Esophagus muscularis mucosa (tissue), 4 donors: ENCODE measurements at regions not wholly inside any gene's neighbourhood (a gene's known extent, or its start where the extent isn't known, plus 50 kb on each side); places are given as distances from the start of the nearest gene placed in this dataset.

Source experiments
- EP300 ChIP-seq: sonication (generic); formaldehyde crosslinking; IDR thresholded peaks from one replicate; pipeline ENCODE4 v1.6.1; 2017; ENCODE audit warnings: antibody characterized with exemption
- POLR2A ChIP-seq: fragments of 450-650 bp; IDR thresholded peaks from one replicate; pipeline ENCODE4 v1.6.1; 2017; ENCODE audit warnings: antibody characterized with exemption, moderate library complexity, mild to moderate bottlenecking, low read depth
- TF ChIP-seq, protein P1 (sequence below), 3 experiments: fragments of 200-600 bp in 2 of 3; fragments of 450-650 bp in 1 of 3; sonication (generic) in 2 of 3; IDR thresholded peaks; one replicate each; pipeline ENCODE4 v1.5.1; 2017 to 2019; ENCODE audit warnings: antibody characterized with exemption in 3 of 3, mild to moderate bottlenecking in 2 of 3, moderate library complexity in 1 of 3

DNA sequence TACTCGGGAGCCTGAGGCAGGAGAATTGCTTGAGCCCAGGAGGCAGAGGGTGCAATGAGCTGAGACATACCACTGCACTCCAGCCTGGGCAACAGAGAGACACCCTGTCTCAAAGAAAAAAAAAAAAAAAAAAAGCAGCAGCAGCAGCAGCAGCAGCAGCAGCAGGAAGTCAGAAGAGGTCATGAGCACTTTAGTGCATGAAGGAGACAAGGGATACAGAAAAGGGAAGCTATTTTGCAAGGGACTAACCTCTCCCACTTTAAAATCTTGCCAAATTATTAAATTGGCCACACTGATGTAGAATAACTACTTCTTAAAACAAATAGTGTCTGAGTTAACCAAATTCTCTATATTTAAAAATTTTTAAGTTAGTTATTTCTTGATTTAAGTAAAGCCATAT lies 113.4 kb upstream of the PDE1A start:
- TF ChIP-seq POLR2A, result no peak
- TF ChIP-seq, protein P1, sequence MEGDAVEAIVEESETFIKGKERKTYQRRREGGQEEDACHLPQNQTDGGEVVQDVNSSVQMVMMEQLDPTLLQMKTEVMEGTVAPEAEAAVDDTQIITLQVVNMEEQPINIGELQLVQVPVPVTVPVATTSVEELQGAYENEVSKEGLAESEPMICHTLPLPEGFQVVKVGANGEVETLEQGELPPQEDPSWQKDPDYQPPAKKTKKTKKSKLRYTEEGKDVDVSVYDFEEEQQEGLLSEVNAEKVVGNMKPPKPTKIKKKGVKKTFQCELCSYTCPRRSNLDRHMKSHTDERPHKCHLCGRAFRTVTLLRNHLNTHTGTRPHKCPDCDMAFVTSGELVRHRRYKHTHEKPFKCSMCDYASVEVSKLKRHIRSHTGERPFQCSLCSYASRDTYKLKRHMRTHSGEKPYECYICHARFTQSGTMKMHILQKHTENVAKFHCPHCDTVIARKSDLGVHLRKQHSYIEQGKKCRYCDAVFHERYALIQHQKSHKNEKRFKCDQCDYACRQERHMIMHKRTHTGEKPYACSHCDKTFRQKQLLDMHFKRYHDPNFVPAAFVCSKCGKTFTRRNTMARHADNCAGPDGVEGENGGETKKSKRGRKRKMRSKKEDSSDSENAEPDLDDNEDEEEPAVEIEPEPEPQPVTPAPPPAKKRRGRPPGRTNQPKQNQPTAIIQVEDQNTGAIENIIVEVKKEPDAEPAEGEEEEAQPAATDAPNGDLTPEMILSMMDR (IDR thresholded peaks at IDR 0.05), result no peak
- TF ChIP-seq EP300, result no peak
